SK-N-SH (cell line): ENCODE measurements at regions not wholly inside any gene's neighbourhood (a gene's known extent, or its start where the extent isn't known, plus 50 kb on each side); places are given as distances from the start of the nearest gene placed in this dataset.

Experiments
- CTCF ChIA-PET: fragments of 300-600, 350-600 bp; formaldehyde crosslinking; extraction: SDS; loops from one replicate; lab custom pipeline; 2021; lab: Yijun Ruan, JAX
- POLR2A ChIA-PET: fragments of 350-600 bp; sonication (Branson Sonifier 250); formaldehyde crosslinking; extraction: SDS; loops from one replicate; lab custom pipeline; 2020; ENCODE audit warnings: antibody characterized with exemption, inconsistent platforms; lab: Yijun Ruan, JAX
- DNase-seq: peaks from one replicate; pipeline ENCODE4 v3.0.0; 2012
- H2AFZ ChIP-seq: fragments of 200-600 bp; sonication (generic); 2 replicates; pipeline ENCODE4 v1.8.1; 2016; ENCODE audit warnings: antibody characterized with exemption, mild to moderate bottlenecking, low read depth
- H3F3A ChIP-seq: fragments of 200-600 bp; sonication (generic); replicated peaks from 2 replicates; pipeline ENCODE3; 2016; ENCODE audit warnings: antibody characterized with exemption, mild to moderate bottlenecking; ENCODE audit not compliant: insufficient read depth
- H3K27ac ChIP-seq, 2 experiments: fragments of 200-500 bp in 1 of 2; fragments of 200-600 bp in 1 of 2; sonication (Bioruptor generic) in 1 of 2; sonication (generic), shearing (Covaris generic) in 1 of 2; 2 replicates each; pipeline versions ENCODE4 v1.5.1 to v1.6.1; 2014 to 2016; ENCODE audit warnings: low read depth in 2 of 2, inconsistent platforms in 1 of 2, low read length in 1 of 2, mild to moderate bottlenecking in 1 of 2, mixed read lengths in 1 of 2
- H3K27me3 ChIP-seq: fragments of 200-600 bp; sonication (generic), shearing (Covaris generic); 2 replicates; pipeline ENCODE4 v1.6.1; 2016; ENCODE audit warnings: mixed run types; ENCODE audit not compliant: insufficient read depth
- H3K36me3 ChIP-seq, 2 experiments: fragments of 200-500 bp in 1 of 2; fragments of 200-600 bp in 1 of 2; sonication (Bioruptor generic) in 1 of 2; sonication (generic) in 1 of 2; replicated peaks in 1 of 2; 2 replicates each; pipeline versions ENCODE3 to v1.5.1; 2014 to 2016; ENCODE audit warnings: low read length in 1 of 2, mild to moderate bottlenecking in 1 of 2; ENCODE audit not compliant: insufficient read depth in 2 of 2, control insufficient read depth in 1 of 2
- H3K4me1 ChIP-seq, 2 experiments: fragments of 200-500 bp in 1 of 2; fragments of 200-600 bp in 1 of 2; sonication (Bioruptor generic) in 1 of 2; sonication (generic), shearing (Covaris generic) in 1 of 2; 2 replicates each; pipeline versions ENCODE4 v1.5.1 to v1.6.1; 2014 to 2016; ENCODE audit warnings: low read depth in 1 of 2, low read length in 1 of 2, mixed run types in 1 of 2; ENCODE audit not compliant: insufficient read depth in 2 of 2, control insufficient read depth in 1 of 2
- H3K4me2 ChIP-seq: fragments of 200-600 bp; sonication (generic), shearing (Covaris generic); 2 replicates; pipeline ENCODE4 v1.6.1; 2017; ENCODE audit warnings: mixed run types
- H3K4me3 ChIP-seq, 2 experiments: fragments of 200-500 bp in 1 of 2; fragments of 200-600 bp in 1 of 2; sonication (Bioruptor generic) in 1 of 2; sonication (generic), shearing (Covaris generic) in 1 of 2; 2 replicates each; pipeline versions ENCODE4 v1.5.1 to v1.8.1; 2014 to 2016; ENCODE audit warnings: low read depth in 2 of 2, inconsistent platforms in 1 of 2, low read length in 1 of 2, mild to moderate bottlenecking in 1 of 2, mixed read lengths in 1 of 2, moderate library complexity in 1 of 2
- H3K79me2 ChIP-seq: fragments of 200-600 bp; sonication (generic); 2 replicates; pipeline ENCODE4 v1.8.1; 2017; ENCODE audit warnings: mild to moderate bottlenecking; ENCODE audit not compliant: insufficient read depth
- H3K9ac ChIP-seq: fragments of 200-600 bp; sonication (generic); 2 replicates; pipeline ENCODE4 v1.6.1; 2017; ENCODE audit warnings: mixed run types
- H3K9me2 ChIP-seq: fragments of 200-600 bp; sonication (generic); 2 replicates; pipeline ENCODE4 v1.6.1; 2017; ENCODE audit warnings: mixed run types
- H3K9me3 ChIP-seq: fragments of 200-600 bp; sonication (generic); 2 replicates; pipeline ENCODE4 v1.6.1; 2017; ENCODE audit warnings: mixed run types, mild to moderate bottlenecking, moderate library complexity
- H4K20me1 ChIP-seq: fragments of 200-600 bp; sonication (generic); 2 replicates; pipeline ENCODE4 v1.6.1; 2017; ENCODE audit warnings: mild to moderate bottlenecking, mixed run types; ENCODE audit not compliant: insufficient read depth
- ELF1 ChIP-seq: IDR thresholded peaks from 2 replicates; pipeline ENCODE4 v1.4.0; 2012
- EZH2phosphoT487 ChIP-seq: fragments of 200-600 bp; sonication (generic); IDR thresholded peaks from 2 replicates; pipeline ENCODE4 v1.6.1; 2017; ENCODE audit warnings: low read depth, mixed run types, mild to moderate bottlenecking, antibody characterized with exemption, moderate library complexity, borderline replicate concordance
- FOXM1 ChIP-seq: IDR thresholded peaks from 2 replicates; pipeline ENCODE4 v1.4.0; 2012; ENCODE audit warnings: low read depth, mild to moderate bottlenecking
- GABPA ChIP-seq: IDR thresholded peaks from 2 replicates; pipeline ENCODE4 v1.4.0; 2012; ENCODE audit warnings: low read depth, mild to moderate bottlenecking
- GATA2 ChIP-seq: sonication (generic); formaldehyde crosslinking; IDR thresholded peaks from 2 replicates; pipeline ENCODE4 v1.5.0; 2020; ENCODE audit warnings: mild to moderate bottlenecking, missing genetic modification reagents
- MXI1 ChIP-seq: IDR thresholded peaks from 2 replicates; pipeline ENCODE4 v1.6.1; 2012; ENCODE audit warnings: mild to moderate bottlenecking, low read depth, low read length, improper control_type of control experiment
- NRF1 ChIP-seq: IDR thresholded peaks from 2 replicates; pipeline ENCODE4 v1.6.1; 2012; ENCODE audit warnings: low read depth, mild to moderate bottlenecking, low read length
- POLR2AphosphoS5 ChIP-seq: IDR thresholded peaks from 2 replicates; pipeline ENCODE4 v1.6.1; 2012; ENCODE audit warnings: low read depth, low read length
- RAD21 ChIP-seq: IDR thresholded peaks from 2 replicates; pipeline ENCODE4 v1.6.1; 2012; ENCODE audit warnings: mild to moderate bottlenecking, low read length
- RCOR1 ChIP-seq: fragments of 150-350 bp; IDR thresholded peaks from 2 replicates; pipeline ENCODE4 v1.6.1; 2017; ENCODE audit warnings: antibody characterized with exemption, low read length
- RXRA ChIP-seq: IDR thresholded peaks from 2 replicates; pipeline ENCODE4 v1.4.0; 2012; ENCODE audit warnings: low read depth, mild to moderate bottlenecking, borderline replicate concordance
- TAF1 ChIP-seq: IDR thresholded peaks from 2 replicates; pipeline ENCODE4 v1.6.1; 2012; ENCODE audit warnings: low read depth, mild to moderate bottlenecking, low read length, moderate library complexity, borderline replicate concordance
- TCF12 ChIP-seq: IDR thresholded peaks from 2 replicates; pipeline ENCODE4 v1.4.0; 2012
- WGBS: methylation state at CpG from one replicate; pipeline ENCODE4 v1.1.6; 2017; ENCODE audit warnings: low lambda C conversion rate; 5-methylcytosine and 5-hydroxymethylcytosine counted together
- TF ChIP-seq, protein P1 (sequence below): fragments of 150-350 bp; IDR thresholded peaks from 2 replicates; pipeline ENCODE4 v1.6.1; 2016; ENCODE audit warnings: mild to moderate bottlenecking, low read depth, low read length
- TF ChIP-seq, protein P2 (sequence below): IDR thresholded peaks from 2 replicates; pipeline ENCODE4; 2012
- TF ChIP-seq, protein P3 (sequence below): IDR thresholded peaks from 2 replicates; pipeline ENCODE4 v1.4.0; 2012; ENCODE audit warnings: low read depth
- TF ChIP-seq, protein P4 (sequence below): IDR thresholded peaks from 2 replicates; pipeline ENCODE4 v1.4.0; 2012; ENCODE audit warnings: low read depth, borderline replicate concordance
- TF ChIP-seq, protein P5 (sequence below): fragments of 200-600 bp; sonication (generic); IDR thresholded peaks from 2 replicates; pipeline ENCODE4 v1.6.1; 2017; ENCODE audit warnings: antibody characterized with exemption, mild to moderate bottlenecking, moderate library complexity

DNA sequence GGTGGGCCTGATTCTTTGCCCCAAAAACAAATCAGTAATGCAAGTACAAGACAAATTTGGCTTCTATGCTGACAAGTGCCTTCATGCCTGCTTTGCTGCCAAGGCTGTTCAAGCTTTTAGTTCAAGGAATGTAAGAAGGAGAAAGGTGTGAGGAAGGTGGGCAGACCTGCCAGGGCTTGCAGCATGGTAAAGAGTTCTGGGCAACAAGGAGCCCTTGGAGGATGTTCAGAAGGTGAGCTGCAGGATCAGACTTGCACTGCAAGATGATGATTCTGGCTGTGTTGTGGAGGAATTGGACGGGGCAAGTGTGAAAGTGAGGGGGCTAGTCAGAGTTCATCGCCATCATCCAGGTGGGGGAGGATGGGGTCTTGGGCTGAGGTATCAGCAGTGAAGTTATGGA is 167.9 kb downstream of the NUAK1 start:
- no peak for DNase-seq
- Histone ChIP-seq H3K4me1 (no peaks in the 10 kb centered on the region; a peak in 1 of 4 replicates), H2AFZ (no peak overlapping the region), H4K20me1 (no peaks in the 10 kb centered on the region), H3K4me2 (no peak overlapping the region), H3K79me2 (no peaks in the 10 kb centered on the region), H3K27ac (no peak overlapping the region), H3K27me3 (no peaks in the 10 kb centered on the region), H3K4me3 (no peak overlapping the region), H3K36me3 (no peaks in the 10 kb centered on the region), H3K9me2 (no peaks in the 10 kb centered on the region), H3F3A (no peaks in the 10 kb centered on the region), H3K9ac (no peak overlapping the region), H3K9me3 (no peaks in the 10 kb centered on the region)
- 57% methylated on average over 2 of the region's 2 CpGs for WGBS
- POLR2A ChIA-PET: no interaction called here
- CTCF ChIA-PET: no interaction called here
- TF ChIP-seq, protein P1, sequence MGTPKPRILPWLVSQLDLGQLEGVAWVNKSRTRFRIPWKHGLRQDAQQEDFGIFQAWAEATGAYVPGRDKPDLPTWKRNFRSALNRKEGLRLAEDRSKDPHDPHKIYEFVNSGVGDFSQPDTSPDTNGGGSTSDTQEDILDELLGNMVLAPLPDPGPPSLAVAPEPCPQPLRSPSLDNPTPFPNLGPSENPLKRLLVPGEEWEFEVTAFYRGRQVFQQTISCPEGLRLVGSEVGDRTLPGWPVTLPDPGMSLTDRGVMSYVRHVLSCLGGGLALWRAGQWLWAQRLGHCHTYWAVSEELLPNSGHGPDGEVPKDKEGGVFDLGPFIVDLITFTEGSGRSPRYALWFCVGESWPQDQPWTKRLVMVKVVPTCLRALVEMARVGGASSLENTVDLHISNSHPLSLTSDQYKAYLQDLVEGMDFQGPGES: no peak
- no peak for TF ChIP-seq RCOR1
- TF ChIP-seq, protein P2, sequence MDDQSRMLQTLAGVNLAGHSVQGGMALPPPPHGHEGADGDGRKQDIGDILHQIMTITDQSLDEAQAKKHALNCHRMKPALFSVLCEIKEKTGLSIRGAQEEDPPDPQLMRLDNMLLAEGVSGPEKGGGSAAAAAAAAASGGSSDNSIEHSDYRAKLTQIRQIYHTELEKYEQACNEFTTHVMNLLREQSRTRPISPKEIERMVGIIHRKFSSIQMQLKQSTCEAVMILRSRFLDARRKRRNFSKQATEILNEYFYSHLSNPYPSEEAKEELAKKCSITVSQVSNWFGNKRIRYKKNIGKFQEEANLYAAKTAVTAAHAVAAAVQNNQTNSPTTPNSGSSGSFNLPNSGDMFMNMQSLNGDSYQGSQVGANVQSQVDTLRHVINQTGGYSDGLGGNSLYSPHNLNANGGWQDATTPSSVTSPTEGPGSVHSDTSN: no peak
- TF ChIP-seq EZH2phosphoT487: no peak
- TF ChIP-seq GABPA: no peak
- no peak for TF ChIP-seq GATA2 (CRISPR knock-in tag)
- TF ChIP-seq TAF1: no peak
- no peak for TF ChIP-seq RXRA
- no peak for TF ChIP-seq TCF12
- TF ChIP-seq, protein P3, sequence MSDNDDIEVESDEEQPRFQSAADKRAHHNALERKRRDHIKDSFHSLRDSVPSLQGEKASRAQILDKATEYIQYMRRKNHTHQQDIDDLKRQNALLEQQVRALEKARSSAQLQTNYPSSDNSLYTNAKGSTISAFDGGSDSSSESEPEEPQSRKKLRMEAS: no peak
- TF ChIP-seq, protein P4, sequence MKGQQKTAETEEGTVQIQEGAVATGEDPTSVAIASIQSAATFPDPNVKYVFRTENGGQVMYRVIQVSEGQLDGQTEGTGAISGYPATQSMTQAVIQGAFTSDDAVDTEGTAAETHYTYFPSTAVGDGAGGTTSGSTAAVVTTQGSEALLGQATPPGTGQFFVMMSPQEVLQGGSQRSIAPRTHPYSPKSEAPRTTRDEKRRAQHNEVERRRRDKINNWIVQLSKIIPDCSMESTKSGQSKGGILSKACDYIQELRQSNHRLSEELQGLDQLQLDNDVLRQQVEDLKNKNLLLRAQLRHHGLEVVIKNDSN: no peak
- no peak for TF ChIP-seq RAD21
- no peak for TF ChIP-seq ELF1
- no peak for TF ChIP-seq MXI1
- no peak for TF ChIP-seq FOXM1
- TF ChIP-seq POLR2AphosphoS5: no peak
- no peak for TF ChIP-seq NRF1
- TF ChIP-seq, protein P5, sequence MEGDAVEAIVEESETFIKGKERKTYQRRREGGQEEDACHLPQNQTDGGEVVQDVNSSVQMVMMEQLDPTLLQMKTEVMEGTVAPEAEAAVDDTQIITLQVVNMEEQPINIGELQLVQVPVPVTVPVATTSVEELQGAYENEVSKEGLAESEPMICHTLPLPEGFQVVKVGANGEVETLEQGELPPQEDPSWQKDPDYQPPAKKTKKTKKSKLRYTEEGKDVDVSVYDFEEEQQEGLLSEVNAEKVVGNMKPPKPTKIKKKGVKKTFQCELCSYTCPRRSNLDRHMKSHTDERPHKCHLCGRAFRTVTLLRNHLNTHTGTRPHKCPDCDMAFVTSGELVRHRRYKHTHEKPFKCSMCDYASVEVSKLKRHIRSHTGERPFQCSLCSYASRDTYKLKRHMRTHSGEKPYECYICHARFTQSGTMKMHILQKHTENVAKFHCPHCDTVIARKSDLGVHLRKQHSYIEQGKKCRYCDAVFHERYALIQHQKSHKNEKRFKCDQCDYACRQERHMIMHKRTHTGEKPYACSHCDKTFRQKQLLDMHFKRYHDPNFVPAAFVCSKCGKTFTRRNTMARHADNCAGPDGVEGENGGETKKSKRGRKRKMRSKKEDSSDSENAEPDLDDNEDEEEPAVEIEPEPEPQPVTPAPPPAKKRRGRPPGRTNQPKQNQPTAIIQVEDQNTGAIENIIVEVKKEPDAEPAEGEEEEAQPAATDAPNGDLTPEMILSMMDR: no peak
